ENCODE measurements at regions not wholly inside any gene's neighbourhood (a gene's known extent, or its start where the extent isn't known, plus 50 kb on each side); places are given as distances from the start of the nearest gene placed in this dataset.
"Not testable (repeated sequence)": the region's sequence is repeated elsewhere in the genome, so short reads cannot be mapped to it uniquely, and the experiment has no call there.

DNA sequence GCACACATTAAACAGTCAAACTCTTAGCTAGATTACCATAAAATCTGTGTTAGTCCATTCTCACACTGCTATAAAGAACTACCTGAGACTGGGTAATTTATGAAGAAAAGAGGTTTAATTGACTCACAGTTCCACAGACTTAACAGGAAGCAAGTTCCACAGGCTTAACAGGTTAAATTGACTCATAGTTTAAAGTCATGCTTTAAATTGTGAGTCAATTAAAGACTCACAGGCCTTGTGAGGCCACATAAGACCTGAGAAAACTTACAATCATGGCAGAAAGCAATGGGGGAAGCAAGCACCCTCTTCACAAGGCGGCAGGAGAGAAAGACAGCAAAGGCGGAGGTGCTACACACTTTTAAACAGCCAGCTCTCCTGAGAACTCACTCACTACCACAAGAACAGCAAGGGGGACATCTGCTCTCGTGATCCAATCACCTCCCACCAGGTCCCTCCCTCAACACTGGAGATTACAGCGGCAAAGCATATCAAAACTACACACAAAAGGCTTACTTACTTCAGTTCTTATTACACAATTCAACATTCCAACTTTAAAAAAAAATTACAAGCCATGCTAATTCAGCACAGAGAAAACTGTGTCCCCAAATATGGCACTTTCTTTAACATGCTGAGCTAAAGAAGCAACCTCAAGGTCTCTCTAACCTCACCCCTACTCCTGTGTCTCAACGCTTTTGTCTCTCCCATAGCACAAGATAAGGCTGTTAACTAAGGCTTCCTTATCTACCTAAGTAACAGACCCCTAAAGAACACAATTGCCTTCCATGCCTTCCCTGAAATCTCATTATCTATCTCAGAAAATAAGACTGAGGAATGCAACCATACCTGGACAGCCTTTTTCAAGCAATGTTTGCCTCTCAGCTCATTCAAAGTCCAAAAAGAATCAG, 805.1 kb downstream of the NR2F1-AS1 start:
- DNase-seq, result peak; percentile 46

DNA sequence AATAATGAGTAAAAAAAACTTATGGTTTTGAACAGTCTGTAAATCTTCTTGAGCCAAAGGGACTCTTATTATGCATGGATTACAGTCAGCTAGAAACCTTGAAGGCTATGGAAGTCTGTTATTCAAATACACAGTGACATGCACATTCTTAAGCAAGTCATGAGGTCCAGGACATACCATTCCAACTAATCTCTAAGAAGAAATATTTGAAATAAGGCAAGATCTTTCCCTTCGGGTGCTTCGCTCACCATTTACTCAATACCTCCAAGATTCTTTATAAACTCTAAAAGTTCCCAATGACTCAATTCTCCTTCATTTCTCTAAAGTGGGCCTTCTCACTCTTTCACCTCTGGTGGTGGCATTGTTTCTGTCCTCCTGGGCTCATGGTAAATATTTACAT, 811.0 kb downstream of the NR2F1-AS1 start:
- peak; percentile 35 for DNase-seq

DNA sequence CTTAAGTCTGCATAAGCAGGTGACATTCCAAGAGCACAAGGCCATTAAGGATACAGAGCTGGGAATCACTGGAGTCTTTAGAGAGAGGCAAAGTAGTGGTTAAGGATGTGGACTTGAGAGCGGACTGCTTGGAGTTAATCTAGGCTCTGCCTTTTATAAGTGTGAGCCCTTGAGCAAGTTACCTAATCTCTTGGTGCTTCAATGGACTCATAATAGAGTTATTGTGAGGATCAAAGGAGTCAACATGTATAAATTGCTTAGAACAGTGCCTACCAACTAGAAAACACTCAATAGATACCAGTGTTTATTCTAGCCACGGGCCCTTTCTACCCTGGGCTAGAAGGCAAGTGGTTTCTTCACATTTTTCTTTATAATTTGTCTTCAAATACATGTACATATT, 819.4 kb downstream of the NR2F1-AS1 start:
- no peak for DNase-seq

DNA sequence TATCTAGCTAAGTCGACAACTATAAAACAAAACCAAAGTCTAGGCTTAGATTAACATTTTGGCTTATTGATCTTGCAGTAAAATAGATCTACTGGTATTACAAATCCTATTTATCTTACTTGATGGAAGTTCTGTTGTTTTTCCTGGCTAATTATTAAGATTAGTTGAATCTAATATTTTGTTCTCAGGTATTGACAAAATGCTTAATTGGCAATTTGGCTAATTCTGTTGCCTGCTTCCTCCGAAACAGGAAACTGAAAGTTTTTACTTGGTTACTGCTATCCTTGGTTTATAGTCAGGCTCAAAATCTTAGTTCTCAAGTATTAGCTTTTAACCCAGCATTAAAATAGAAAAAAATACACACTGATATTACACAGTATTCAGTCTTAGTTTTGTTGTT, 820.5 kb downstream of the NR2F1-AS1 start:
- DNase-seq, result no peak

DNA sequence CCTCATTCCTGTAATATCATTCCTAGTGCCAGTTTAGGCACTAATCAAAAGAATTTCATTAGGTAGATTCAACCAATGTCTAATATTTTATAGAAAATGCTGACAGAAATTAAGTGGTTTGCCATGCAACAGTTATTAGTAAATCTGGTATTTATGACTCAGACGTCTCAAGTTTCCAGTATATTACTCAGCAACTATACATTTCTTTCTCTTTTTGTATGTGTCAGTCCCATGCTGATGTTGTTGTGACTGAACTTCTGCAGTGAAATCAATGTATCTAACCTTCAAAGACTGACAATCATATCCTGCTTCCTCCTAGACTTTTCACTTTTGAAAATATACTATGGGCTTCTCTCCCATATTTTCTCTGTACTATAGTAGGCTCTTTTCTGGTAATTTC, 822.5 kb downstream of the NR2F1-AS1 start:
- peak; percentile 78 for DNase-seq

DNA sequence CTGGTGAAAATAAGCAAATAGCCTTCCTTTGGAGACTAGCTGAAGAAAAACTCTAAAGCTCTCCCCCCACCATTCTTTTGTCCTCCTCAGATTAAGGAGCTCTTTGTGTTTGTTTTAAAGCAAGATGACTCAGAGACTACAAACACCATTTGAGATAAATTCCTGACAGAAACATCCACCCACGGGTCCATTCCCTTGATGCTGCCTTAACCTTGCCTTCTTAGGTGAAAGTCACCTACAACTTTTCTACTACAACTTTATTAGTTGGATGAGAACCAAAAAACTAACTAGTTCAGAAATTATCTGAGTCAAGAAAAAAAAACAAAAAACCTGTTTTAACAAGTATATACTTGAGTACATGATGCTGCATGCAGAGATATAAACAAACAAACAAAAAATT, 831.1 kb downstream of the NR2F1-AS1 start:
- no peak for DNase-seq

DNA sequence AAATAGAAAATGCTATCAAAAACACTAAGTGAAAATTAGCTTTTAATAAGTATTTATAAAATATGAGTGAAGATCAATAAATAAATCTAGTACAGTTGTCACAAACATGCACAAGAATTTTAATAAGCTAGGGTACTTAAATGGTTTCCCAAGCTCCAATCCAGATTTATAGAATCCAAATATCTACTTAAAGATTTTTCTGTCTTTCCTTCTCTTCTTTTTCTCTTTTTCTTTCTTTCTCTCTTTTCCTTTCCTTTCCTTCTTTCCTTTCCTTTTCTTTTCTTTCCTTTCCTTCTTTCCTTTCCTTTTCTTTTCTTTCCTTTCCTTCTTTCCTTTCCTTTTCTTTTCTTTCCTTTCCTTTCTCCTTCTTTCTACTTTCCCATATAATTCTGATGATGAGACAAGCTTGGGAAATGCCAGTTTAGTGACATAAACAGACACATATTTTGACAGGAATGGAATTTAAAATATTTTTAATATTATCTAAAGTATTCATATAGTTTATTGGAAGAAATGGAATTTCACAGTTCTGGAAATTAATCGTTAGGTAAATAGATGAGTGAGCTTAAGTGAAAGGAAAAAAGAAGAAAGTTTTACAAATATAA, 832.8 kb downstream of the NR2F1-AS1 start:
- DNase-seq, result no peak

DNA sequence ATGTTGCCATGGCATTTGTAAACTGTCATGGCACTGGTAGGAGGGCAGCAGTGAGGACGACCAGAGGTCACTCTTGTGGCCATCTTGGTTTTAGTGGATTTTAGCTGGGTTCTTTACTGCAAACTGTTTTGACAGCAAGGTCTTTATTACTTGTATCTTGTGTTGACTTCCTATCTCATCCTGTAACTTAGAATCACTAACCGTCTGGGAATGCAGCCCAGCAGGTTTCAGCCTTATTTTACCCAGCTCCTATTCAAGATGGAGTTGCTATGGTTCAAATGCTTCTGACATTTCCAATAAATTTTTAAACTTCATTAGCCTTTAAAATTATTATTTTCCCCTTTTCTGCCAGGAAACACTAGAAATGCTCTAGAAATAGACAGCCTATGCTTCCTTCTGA, 839.1 kb downstream of the NR2F1-AS1 start:
- DNase-seq, result no peak

DNA sequence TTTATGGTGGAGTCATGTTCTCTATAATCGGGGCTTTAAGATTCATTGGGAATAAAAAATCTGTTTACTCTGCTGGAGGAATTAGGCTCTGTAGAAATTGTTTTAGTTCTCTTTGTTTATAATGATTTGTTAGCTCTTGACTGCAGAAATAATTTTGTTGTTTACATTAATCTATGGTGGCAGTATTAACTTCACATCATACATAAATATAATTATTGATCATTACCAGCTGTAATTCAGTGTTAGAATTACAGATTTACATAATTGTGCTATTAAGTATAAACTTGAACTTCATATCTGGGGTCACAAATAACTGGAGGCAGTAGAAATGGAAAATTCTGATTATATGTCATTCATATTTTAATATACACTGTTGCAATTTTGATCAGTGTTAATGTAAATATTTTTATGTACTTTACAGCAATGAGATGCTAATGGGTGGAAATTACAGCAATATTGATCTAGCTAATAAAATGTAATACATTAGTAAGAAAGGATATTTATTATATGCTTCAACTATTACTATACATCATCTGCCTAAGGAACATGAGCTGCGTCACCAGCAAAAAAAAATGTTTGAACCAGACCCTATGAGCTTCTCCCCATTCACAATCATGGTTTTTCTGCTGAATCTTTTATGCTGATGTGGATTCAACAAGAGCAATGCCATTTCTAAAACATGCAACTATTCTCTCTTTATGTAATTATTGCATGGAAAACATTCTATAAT, 846.6 kb downstream of the NR2F1-AS1 start:
- no peak for DNase-seq

DNA sequence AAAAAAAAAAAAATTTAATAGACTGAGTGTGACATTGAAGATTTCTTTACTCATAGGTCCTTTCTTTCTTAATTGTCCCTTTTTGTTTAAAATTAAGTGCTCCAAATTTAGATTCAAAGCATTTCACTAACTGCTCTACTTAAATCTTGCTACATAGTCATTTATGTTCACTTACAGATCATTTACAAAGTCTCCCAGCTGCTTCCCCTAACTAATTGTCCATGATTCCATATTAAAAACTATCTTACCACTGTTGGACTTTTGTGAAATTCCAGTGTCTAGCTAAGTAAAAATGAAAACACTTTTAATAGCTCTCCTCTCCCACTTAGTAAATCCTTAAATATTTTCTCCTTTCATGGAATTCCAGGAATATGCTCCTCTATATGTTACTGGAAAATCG, 850.5 kb downstream of the NR2F1-AS1 start:
- DNase-seq, result no peak

DNA sequence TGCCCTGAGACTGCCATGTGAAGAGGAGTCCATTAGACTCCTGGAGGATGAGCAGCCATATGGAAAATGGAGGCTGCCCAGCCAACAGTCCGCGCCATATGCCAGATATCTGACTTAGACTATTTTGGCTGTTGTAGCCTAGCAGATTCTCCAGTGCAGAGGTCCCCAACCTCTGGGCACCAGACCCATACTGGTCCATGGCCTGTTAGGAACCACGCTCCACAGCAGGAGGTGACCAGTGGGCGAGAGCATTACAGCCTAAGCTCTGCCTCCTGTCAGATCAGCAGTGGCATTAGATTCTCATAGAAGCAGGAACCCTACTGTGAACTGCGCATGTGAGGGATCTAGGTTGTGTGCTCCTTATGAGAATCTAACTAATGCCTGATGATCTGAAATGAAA, 851.9 kb downstream of the NR2F1-AS1 start:
- no peak for DNase-seq

DNA sequence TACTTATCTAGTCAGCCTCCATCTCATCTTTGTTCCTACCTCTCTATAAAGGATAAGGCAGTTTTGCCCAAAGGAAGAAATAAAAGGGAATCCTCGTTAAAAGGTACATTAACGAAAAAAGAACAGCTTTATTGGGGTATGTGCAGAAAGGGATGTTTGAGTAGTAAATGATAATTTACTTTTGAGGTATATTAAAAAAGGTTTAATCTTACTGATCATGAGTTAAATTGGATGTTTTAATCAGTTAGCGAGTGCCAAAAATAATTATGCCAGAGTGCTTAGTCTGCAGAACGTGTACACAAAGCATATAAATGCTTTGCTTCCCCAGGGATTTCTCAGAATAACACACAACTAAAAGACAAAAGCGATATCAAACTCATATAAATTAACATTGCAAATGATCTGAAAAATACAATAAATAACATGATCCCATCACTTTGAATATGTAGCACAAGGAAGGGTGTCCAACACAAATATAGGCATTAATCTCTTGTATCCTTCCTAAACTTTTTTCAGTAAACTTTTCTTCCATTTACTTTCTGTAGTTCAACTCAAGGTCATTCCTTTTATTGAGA, 865.0 kb downstream of the NR2F1-AS1 start:
- DNase-seq, result no peak

DNA sequence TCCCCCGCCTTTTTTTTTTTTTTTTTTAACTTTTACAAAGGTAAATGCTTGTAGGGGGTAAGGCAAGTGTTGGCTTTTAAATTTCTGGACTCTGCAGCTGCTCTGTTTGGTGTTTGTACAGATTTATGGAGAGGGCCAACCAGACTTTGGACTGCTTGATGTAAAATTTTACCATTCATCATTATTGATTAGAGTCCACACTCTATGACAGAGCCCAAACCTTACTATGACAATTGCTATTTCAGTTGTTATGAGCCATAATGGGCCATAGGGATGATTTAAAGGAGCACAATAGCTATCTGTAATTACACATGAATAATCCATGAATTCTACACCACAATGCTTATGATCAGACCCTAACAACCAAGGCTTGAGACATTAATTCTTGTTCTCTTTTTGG, 867.2 kb downstream of the NR2F1-AS1 start:
- DNase-seq, result no peak

DNA sequence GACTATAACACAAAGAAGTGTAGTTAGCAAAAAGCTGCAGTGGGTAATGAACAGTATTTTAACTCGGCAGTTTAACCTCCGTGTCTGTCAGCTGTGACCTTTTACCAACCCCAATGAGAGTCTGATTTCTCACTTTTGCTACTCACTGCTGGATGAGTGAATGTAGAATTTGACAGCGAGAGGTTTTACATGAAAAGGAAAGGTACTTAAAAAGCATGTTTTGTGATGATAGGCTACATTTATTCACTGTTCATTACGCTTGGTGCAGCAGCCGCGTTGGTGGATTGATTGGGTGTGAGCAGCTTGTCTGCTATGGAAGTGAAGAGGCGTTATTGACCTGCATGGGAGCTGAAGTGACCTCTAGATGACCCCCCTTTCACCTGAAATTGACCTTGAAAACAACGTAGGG, 867.7 kb downstream of the NR2F1-AS1 start:
- DNase-seq, result no peak

DNA sequence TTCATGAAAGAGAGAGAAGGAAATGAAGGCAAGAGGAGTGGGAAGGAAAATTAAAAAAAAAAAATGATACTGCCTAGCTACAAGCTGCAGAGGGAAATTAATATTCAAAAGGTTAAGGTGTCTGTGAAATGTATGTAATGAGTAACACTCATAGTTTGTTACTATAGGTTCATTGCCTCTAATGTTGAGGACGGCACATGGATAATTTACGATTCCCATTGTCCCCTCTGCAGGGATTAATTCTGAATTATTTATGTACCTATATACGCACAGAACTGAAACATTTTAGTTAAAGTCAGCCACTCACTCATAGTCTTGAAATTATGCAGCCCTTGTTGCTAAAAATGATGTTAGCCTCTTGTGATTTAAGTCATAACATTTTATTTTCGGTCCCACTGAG, 869.1 kb downstream of the NR2F1-AS1 start:
- no peak for DNase-seq

DNA sequence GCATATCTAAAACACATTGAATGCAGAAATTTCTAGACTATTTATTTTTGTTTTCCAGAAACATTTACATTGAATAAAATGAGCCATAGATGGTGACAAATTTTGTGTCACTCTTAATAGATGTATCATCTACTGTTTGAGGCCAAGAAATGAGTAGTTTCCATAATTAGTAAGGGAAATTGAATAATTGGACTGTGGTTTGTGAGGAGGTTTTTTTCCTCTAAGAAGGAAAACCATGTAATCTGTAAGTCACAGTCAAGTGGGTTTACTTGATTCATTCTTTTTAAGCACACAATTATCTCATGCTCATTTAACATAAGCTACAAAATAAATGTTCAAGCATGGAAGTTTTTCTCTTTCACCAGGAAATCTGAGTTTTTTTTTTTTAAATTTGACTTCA, 876.4 kb downstream of the NR2F1-AS1 start:
- peak; percentile 30 for DNase-seq

DNA sequence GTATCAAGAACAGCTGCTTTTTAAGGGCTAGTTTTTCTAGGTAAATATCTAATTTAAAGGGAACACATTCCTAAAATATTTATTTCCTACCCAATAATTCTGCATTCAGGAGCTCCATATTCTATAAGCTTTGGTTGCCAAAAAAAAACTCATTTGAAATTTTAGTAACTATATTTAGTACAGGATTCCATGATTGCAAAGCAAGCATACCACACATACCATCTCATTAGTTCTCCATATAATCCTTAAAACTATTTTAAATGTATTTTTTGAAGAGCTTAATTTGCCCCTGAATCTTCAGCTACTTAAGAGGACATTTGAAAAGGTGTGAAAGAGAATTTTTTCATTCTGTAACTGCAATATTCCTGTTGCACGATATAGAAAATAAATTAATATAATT, 877.0 kb downstream of the NR2F1-AS1 start:
- DNase-seq, result peak; percentile 46

DNA sequence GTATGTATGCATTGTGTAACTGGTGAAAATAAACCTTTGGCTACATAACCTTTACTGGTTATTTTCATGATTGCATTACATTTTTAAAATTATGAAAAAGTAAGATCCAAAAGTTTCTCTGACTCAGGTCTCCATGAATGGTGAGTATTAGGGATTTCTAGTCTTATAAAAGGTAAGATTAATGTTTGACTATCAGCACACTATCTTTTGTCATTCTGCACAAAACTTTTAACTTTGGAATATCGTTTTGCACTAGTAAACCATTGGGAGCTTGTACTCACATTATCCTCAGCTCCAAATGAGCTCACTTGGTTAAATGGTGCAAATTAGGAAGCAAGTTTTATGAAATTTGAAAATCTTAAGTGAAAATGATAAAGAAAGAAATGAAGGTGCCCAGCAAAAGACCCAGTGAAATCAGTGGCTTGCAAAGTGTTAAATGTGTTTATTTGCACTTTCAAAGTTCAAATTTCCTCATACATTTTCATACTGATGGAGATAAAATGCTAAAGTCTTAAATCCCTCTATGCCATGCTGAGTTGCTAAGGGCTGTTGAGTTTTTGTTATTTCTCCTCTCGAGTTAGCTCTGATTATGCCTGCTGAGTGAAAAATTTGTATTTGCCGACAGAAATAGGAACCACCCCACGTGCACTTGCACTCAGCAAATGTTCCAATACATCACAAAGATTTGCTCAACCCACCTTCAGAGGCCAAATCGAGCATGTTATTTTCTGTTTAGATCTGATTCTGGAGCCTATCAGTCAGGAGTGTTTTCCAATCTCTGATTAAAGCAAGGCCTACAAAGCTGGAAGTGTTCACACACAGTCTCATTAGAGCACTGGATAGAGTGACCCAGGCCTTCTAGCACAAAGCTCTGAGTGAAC, 885.7 kb downstream of the NR2F1-AS1 start:
- no peak for DNase-seq

DNA sequence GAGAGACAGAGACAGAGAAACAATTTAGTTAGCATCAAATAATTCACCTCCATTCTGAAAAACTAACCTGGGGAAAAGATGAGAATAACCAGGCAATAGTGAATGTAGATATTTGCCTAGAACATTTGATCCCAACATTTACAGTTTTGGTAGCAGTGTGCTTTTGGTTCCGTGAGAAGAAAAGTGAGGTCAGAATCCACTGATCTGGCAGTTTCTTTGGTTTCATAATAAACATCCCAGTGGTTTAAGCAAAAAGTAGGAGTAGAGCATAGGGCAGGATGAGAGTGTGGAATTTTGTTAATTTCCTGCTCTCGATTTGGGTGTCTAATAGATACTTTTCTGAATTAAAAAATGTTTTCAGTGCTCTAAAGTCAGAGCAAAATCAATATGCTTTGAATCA, 887.0 kb downstream of the NR2F1-AS1 start:
- DNase-seq, result no peak

DNA sequence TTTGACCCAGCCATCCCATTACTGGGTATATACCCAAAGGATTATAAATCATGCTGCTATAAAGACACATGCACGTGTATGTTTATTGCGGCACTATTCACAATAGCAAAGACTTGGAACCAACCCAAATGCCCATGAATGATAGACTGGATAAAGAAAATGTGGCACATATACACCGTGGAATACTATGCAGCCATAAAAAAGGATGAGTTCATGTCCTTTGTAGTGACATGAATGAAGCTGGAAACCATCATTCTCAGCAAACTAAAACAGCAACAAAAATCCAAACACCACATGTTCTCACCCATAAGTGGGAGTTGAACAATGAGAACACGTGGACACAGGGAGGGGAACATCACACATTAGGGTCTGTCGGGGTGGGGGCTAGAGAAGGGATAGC, 889.1 kb downstream of the NR2F1-AS1 start:
- DNase-seq, result not testable (repeated sequence)

DNA sequence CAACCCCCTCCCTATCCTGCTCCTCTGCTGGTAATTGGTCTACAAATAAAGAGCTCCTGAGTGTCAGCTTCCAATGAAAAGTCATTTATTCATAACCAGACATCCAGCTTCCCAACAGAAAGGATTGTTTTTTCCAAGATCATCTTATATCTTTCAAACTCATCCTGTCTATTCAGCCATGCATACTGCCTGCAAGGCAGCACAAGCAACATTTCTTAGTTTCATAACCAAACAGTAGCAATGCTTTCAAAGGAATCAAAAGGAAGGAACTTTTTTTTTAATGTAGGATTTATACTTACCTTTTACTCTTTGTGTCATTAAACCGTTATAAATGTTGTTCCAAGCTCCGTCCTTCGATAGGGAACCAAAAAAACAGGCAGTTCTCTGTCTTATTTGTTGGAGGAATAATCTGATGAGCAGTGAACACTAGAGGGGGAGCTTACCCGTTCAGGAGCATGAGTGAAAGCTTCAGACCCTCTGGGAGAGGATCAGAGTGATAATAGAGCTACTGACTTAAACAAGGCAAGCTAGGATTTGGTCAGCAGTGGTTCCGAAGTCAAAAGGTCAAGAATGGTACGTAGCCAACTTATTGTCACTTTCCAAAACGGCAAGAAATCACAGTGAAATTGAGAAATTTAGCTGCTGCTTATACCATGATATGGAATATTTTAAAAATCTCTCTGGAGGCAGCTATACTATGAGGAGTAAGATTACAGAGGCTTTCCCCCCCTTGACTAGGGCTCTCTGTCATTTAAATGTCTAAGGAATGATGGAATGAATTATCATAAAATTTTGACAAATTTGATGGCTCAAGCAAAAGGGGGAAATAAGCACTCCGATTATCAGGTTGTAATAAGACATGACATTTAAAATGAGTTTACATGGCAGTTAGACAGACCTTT, 892.9 kb downstream of the NR2F1-AS1 start:
- DNase-seq, result peak; percentile 59
